Activated gamma-delta T cell (primary cell): ENCODE measurements at regions not wholly inside any gene's neighbourhood (a gene's known extent, or its start where the extent isn't known, plus 50 kb on each side); places are given as distances from the start of the nearest gene placed in this dataset.

Experiments
- DNase-seq: peaks from one replicate; lab custom pipeline; 2025; lab: John Stamatoyannopoulos, UW

- no peak for DNase-seq
These were observed 100.1 kb upstream of the KLF3 start for GRCh38 chr4:38563707-38564495.

GRCh38 chr4:38565271-38566199 is 98.5 kb upstream of the KLF3 start:
- DNase-seq, result no peak

GRCh38 chr4:38566806-38567398 is 97.1 kb upstream of the KLF3 start:
- DNase-seq, result no peak

GRCh38 chr4:38567457-38567856 is 96.5 kb upstream of the KLF3 start:
- no peak for DNase-seq

GRCh38 chr4:38568768-38569167 is 95.2 kb upstream of the KLF3 start:
- no peak for DNase-seq

- DNase-seq, result no peak
These were observed 93.2 kb upstream of the KLF3 start for GRCh38 chr4:38570647-38571276.

- DNase-seq, result no peak
These were observed 91.2 kb upstream of the KLF3 start for GRCh38 chr4:38572793-38573192.

- no peak for DNase-seq
These were observed 89.3 kb upstream of the KLF3 start for GRCh38 chr4:38574559-38575333.

GRCh38 chr4:38576767-38577166 is 87.2 kb upstream of the KLF3 start:
- no peak for DNase-seq

- DNase-seq, result no peak
These were observed 86.5 kb upstream of the KLF3 start for GRCh38 chr4:38577462-38577861.

- no peak for DNase-seq
These were observed 82.4 kb upstream of the KLF3 start for GRCh38 chr4:38581426-38582106.

- DNase-seq, result no peak
These were observed 81.6 kb upstream of the KLF3 start for GRCh38 chr4:38582445-38582844.

- no peak for DNase-seq
These were observed 81.0 kb upstream of the KLF3 start for GRCh38 chr4:38582889-38583470.

- no peak for DNase-seq
These were observed 78.1 kb upstream of the KLF3 start for GRCh38 chr4:38585871-38586270.

GRCh38 chr4:38587106-38587505 is 76.9 kb upstream of the KLF3 start:
- no peak for DNase-seq

- DNase-seq, result no peak
These were observed 74.0 kb upstream of the KLF3 start for GRCh38 chr4:38590046-38590445.

GRCh38 chr4:38591617-38592337 is 72.2 kb upstream of the KLF3 start:
- no peak for DNase-seq

GRCh38 chr4:38598489-38598888 is 65.5 kb upstream of the KLF3 start:
- no peak for DNase-seq

GRCh38 chr4:38600575-38600974 is 63.4 kb upstream of the KLF3 start:
- no peak for DNase-seq
